Superior temporal gyrus (tissue), 1 donor: ENCODE measurements at regions not wholly inside any gene's neighbourhood (a gene's known extent, or its start where the extent isn't known, plus 50 kb on each side); places are given as distances from the start of the nearest gene placed in this dataset.
"Not testable (repeated sequence)": the region's sequence is repeated elsewhere in the genome, so short reads cannot be mapped to it uniquely, and the experiment has no call there.

Experiments used
- DNase-seq: peaks from one replicate; pipeline ENCODE4 v3.0.0-alpha.2; 2016; ENCODE audit errors: extremely low spot score

DNA sequence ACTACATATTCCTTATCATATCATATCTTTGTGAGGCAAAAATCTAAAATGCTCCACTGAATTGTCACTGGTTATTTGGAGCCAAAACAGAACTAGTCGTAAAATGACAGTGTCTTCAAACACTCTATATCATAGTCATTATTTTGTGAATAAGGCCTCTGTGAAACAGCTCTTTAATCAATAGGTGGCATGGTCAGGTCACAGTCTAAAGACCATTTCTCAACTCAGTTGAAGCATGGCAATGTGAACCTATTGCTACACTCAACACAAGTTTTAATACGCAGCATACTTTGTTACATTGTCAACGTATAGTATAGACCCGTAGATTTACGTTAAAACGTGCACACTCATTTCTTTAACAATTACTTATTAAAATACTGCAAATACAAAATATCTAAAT, 131.3 kb upstream of the PCDH20 start:
- DNase-seq, result no peak

DNA sequence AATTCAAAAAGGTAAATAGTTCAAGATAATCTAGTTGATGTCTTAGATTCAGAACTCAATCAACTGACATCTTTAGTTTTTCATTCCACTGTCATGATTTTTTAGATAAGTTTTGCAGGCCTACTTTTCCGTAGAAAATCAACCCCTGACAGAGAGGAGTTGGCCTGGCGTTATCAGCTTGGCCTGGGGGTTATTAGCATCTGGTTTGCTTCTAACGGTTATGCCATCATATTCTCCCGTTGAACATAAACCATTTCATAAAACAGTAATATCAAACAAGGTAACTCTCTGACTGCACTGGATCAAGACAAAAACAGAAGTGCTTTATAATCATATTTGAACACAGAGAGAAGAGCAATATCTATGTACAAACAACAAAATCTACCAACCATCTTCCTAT, 130.8 kb upstream of the PCDH20 start:
- no peak for DNase-seq

- DNase-seq, result no peak
Observed at GRCh38 chr13:61536433-61536832, 120.8 kb upstream of the PCDH20 start.

DNA sequence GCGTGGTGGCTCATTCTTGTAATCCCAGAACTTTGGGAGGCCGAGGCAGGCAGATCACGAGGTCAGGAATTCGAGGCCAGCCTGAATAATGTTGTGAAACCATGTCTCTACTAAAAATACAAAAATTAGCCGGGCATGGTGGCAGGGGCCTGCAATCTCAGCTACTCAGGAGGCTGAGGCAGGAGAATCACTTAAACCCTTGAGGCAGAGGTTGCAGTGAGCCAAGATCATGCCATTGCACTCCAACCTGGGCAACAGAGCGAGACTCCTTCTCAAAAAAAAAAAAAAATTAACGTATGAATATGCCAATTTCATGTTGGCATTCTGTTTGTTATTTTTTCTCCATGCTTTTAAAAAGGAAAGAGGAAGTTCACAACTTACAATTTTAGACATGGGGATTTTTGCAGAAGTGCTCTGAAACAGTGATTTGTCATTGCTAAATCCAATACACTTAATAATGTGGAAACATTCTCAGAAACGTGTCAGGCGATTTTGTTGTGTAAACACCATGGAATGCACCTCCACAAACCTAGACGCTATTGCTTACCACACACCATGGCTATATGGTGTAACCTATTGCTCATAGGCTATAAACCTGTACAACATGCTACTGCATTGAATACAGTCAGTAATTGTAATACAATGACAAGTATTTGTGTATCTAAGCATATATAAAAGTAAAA, 115.9 kb upstream of the PCDH20 start:
- DNase-seq, result peak; percentile 16

DNA sequence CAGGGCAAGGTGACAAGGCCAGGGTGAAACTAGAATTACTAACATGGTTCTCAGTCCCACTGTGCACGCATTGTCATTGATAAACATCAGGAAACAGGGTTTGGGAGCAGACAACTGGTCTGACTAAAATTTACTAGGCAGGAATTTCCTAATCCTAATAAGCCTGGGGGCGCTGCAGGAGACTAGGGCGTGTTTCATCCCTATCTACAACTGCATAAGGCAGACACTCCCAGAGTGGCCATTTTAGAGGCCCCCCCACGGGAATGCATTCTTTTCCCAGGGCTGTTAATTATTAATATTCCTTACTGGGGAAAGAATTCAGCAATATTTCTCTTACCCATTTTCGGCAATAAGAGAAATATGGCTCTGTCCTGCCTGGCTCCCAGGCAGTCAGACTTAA, 103.6 kb upstream of the PCDH20 start:
- not testable (repeated sequence) for DNase-seq

- no peak for DNase-seq
Observed at GRCh38 chr13:61508936-61509335, 93.3 kb upstream of the PCDH20 start.

DNA sequence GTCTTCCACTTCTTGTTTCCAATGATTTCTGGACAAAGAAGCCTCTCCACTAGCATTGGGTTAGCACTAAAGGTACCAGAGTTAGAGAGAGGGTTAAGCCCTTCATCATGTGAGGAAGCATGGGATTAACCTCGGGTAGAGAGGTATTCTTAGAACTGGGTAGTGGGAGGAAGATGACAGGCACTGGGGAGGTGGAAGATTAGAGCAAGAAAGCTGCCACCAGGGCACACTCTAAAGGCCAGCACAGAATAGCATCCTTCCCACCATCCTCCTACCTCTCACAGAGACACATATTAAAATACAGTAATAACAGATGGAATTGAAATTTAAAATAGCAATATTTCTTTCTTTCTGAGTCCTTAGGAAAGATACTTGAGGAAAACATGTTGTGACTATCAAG, 84.5 kb upstream of the PCDH20 start:
- DNase-seq, result no peak

DNA sequence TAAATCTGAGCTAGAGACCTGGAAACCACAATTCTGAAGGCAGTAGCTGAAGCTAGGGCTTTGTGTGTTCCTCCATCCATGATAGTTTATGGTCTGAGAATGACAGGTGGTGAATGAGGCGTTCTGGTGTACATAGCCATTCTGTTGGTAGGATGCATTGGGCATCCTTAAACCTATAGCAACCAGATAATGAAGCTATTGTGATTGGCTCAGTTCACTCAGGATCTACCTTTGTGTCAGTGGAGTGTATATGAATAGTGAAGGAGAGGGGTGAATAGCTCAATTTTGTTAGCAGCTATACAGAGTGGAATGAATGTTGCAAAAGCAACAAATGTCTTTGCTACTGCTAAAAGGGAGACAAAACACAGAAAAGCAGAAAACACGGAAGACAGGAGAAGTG, 80.0 kb upstream of the PCDH20 start:
- no peak for DNase-seq

- not testable (repeated sequence) for DNase-seq
Observed at GRCh38 chr13:61493556-61493955, 77.9 kb upstream of the PCDH20 start.

DNA sequence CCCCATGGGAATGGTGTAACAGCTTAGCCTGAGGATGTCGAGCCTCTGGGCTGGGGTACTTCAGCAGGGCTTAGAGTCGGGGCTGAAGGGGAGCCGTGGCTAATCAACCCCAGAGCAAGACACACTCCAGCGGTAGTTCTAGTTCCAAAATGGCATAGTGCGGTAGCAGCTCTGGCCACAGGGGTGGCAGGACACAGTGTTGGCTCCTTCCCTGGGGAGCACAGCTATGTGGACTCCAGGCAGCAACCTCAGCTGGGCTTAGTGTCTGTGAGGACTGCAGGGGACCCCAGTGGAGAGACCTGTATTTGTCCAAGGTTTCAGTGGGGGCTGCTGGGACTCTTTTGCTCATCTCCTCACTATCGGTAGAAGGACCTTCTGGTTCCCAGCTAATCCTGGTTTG, 70.8 kb upstream of the PCDH20 start:
- DNase-seq, result no peak

DNA sequence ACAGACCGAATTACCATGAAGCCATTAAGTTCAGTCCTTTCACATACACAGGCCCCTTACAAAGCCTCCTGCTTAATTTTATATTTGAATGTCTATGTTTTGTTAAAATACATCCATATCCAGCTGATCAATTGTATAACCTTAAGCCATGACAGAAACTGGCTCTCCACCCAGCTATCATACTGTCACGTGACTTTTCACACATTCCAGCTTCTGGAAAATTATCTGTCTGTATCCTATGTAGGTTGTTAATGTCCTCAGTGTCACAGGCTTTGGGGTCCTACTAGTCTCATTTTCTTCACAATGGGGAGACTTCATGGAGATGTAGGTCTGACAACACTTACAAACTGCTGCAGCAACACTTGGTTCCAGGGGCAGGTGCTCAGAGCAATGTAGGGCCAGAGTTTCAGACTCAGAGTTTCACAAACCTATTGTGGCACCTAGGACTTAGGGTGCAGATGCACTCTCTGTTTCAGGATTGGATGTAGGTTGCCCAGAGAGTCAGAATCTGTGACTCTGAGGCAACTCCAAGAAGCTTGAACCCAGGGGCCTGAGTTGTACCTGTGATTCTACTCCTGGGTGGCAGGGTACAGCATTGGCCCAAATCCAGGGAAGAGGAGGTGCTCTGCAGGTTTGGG, 69.6 kb upstream of the PCDH20 start:
- no peak for DNase-seq

DNA sequence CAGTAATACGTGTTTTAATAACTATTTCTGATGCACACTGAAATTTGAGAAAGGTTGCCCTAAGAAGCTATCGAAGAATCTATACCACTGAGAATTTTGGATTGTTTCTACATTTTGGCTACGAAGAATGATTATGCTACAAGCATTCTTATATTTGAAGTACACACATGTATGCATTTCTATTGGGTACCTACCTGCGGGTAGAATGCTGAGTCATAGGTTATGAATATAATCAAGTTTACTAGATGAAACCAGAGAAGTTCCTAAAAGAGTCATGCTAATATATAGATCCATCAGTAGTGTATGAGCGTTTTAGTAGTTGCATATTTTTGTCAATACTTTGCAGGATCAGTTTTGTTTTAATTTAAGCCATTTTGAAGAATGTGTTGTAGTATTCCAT, 62.0 kb upstream of the PCDH20 start:
- no peak for DNase-seq

GRCh38 chr13:61470786-61471185, 55.1 kb upstream of the PCDH20 start:
- DNase-seq, result no peak

DNA sequence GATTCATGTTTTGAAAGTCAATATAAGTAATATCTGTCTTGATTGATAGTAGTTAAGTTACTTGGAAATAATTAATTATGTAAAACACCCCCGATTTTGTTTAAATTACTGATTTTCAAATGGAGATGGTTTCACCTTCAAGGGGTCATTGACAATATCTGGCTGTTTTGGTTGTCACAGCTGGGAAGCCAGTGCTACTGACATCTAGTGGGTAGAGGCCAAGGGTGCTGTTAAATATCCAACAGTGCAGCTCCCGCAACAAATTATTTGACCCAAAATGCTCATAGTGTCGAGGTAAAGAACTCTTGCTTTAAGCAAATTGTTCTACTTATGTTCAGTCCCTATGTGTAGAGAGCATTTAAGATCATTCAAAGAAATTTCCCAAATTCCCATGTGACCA, 50.6 kb upstream of the PCDH20 start:
- no peak for DNase-seq
